Urinary bladder (tissue), 3 donors: ENCODE measurements at regions not wholly inside any gene's neighbourhood (a gene's known extent, or its start where the extent isn't known, plus 50 kb on each side); places are given as distances from the start of the nearest gene placed in this dataset.
"Not testable (repeated sequence)": the region's sequence is repeated elsewhere in the genome, so short reads cannot be mapped to it uniquely, and the experiment has no call there.

Experiments
- DNase-seq: peaks from one replicate; pipeline ENCODE4 v3.0.0-alpha.2; 2015; ENCODE audit errors: extremely low spot score
- H3K27ac ChIP-seq: one replicate; pipeline ENCODE4 v1.5.1; 2013; ENCODE audit warnings: low read depth, mild to moderate bottlenecking, moderate library complexity
- H3K36me3 ChIP-seq: one replicate; pipeline ENCODE4 v1.6.1; 2013; ENCODE audit warnings: mild to moderate bottlenecking, moderate library complexity; ENCODE audit not compliant: insufficient read depth
- H3K4me1 ChIP-seq: one replicate; pipeline ENCODE4 v1.6.1; 2013; ENCODE audit warnings: mild to moderate bottlenecking, moderate library complexity; ENCODE audit not compliant: insufficient read depth
- H3K4me3 ChIP-seq: one replicate; pipeline ENCODE4 v1.5.1; 2013; ENCODE audit warnings: low read depth, low read length
- WGBS: extraction: QIAGEN DNeasy Blood & Tissue Kit; methylation state at CpG from one replicate; pipeline ENCODE4 v1.1.7; 2013; 5-methylcytosine and 5-hydroxymethylcytosine counted together
- donor health status: healthy with polysubstance abuse.
- donor health status: healthy.

DNA sequence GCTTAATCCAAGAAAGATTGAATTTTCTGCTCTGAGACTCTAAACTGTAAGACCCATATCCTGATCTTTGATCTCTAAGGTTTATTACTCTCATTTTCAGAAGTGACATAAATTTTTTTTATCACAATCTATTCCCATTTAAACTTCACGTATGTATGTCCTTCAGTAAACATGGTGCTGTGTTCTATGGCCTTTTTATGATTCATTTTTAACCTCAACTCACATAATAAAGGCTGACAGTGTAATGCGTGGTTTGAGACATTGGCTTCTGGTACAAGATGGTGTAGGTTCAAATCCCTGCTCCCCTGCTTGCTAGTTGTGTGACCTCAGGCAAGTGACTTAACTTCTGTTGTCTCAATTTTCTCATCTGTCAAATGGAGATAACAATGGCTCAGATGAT, 306.0 kb upstream of the AADAT start:
- Histone ChIP-seq H3K36me3 (no peaks in the 10 kb centered on the region), H3K27ac (no peak overlapping the region), H3K4me3 (no peak overlapping the region), H3K4me1 (no peaks in the 10 kb centered on the region)
- WGBS: 80% methylated on average over 2 of the region's 2 CpGs
- DNase-seq: no peak

DNA sequence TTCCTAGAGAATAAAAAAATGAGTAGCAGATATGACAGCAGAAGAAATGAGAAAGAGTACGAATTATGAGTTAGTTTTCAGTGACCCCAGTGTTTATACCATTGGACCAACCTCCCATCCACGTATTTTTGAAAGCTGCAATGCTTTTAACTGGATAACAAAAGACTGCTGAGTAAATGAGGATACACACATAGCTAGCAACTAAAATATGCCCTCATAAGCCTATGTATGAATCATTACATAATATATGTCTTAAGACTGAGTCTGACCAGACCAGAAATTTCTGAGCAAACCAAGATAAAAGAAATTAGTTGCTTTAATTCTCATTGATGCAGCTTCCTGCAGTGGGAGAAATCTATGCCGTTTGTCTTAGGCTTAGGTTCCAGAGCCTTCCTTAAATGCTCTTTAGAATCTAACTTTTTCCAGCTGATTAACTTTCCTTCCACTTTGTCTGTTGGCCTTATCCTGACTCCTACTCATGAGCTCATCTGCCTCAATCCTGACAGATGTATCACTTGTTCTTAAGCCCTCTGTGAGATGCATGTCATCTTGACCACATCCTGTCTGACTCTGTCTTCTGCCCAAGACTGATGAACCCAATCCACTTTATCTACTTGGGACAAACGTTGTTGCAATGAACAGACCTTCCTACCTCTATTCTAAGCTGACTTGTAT, 301.4 kb upstream of the AADAT start:
- H3K4me3 ChIP-seq: no peak overlapping the region
- H3K4me1 ChIP-seq: no peaks in the 10 kb centered on the region
- WGBS: 40% methylated on average over 4 of the region's 4 CpGs
- no peak for DNase-seq
- H3K27ac ChIP-seq: no peak overlapping the region
- H3K36me3 ChIP-seq: no peaks in the 10 kb centered on the region

GRCh38 chr4:170389411-170389810, 299.7 kb upstream of the AADAT start:
- H3K4me1 ChIP-seq: no peaks in the 10 kb centered on the region
- H3K36me3 ChIP-seq: no peaks in the 10 kb centered on the region
- WGBS: 35% methylated on average over 5 of the region's 5 CpGs
- no peak overlapping the region for H3K4me3 ChIP-seq
- no peak overlapping the region for H3K27ac ChIP-seq
- no peak for DNase-seq

GRCh38 chr4:170388255-170388654, 298.5 kb upstream of the AADAT start:
- Histone ChIP-seq H3K27ac (no peak overlapping the region), H3K4me3 (no peak overlapping the region), H3K36me3 (no peaks in the 10 kb centered on the region), H3K4me1 (no peaks in the 10 kb centered on the region)
- DNase-seq: no peak
- WGBS: 76% methylated on average over 1 of the region's 1 CpG

DNA sequence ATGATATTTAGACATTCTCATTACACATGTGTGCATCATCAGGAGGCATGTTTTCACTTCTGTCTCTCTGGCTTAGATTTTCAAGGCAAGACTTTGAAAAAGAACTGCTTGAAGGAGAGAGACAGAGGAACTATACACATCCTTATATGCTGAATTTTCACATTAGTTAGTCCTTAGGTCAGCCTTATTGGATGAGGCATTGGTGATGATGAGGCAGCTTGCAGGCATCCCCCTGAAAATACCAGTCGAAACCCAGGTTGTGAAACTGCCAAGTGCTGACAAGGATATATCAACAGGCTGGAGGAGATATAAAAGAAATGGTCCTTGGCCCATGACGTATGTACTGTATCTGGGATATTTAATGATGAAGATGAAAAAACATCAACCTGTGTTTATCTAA, 297.2 kb upstream of the AADAT start:
- WGBS: 30% methylated on average over 2 of the region's 2 CpGs
- no peak overlapping the region for H3K27ac ChIP-seq
- H3K4me3 ChIP-seq: no peak overlapping the region
- no peak for DNase-seq
- no peaks in the 10 kb centered on the region for H3K36me3 ChIP-seq
- no peaks in the 10 kb centered on the region for H3K4me1 ChIP-seq

DNA sequence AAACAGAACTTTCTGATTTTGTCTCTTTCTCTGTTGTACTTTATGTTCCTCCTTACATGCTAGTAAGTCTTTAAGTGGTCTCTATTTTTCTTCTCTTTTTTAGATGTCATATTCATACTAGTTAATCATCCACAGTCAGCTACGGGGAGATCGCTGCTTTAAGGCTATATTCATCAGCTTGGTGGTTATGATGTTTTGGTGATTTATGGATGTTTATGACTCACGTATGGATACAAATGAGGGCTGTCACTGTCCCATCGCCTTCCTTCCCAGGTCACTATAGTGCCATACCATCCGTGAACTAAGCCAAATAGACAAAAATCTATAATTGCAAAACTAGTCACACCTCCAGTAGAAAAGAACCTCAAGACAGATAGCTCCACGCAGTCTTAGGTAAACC, 296.8 kb upstream of the AADAT start:
- H3K4me3 ChIP-seq: no peak overlapping the region
- 66% methylated on average over 6 of the region's 6 CpGs for WGBS

GRCh38 chr4:170374770-170375169, 285.0 kb upstream of the AADAT start:
- no peaks in the 10 kb centered on the region for H3K36me3 ChIP-seq
- DNase-seq: no peak
- WGBS: 83% methylated on average over 3 of the region's 3 CpGs
- H3K4me1 ChIP-seq: no peaks in the 10 kb centered on the region
- no peak overlapping the region for H3K4me3 ChIP-seq
- no peak overlapping the region for H3K27ac ChIP-seq

More for the DNA sequence above, 296.8 kb upstream of the AADAT start:
- no peak overlapping the region for H3K27ac ChIP-seq
- no peaks in the 10 kb centered on the region for H3K4me1 ChIP-seq
- DNase-seq: no peak
- no peaks in the 10 kb centered on the region for H3K36me3 ChIP-seq

GRCh38 chr4:170348945-170349344, 259.2 kb upstream of the AADAT start:
- Histone ChIP-seq H3K4me1 (no peaks in the 10 kb centered on the region), H3K36me3 (no peaks in the 10 kb centered on the region), H3K27ac (no peak overlapping the region), H3K4me3 (no peak overlapping the region)
- no peak for DNase-seq
- WGBS: 89% methylated on average over 2 of the region's 2 CpGs

DNA sequence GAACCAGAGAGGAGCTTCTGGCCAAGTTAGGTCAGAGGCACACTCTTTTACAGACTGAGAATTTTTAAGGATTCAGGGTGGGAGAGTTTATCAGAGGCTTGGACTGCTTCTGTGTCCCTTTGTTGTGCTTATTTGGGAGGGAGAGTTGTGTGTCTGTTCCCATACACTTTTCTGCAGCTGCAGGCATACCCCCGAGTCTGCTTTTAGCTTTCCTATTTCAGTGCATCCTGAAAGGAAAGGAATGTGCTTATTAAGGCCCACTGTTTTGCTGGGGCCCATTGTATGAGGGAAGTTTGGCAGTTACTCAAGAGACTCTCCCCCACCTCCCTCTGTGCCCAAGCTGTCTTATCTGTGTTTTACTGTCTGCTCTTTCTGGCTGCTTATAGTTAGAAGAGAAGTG, 257.4 kb upstream of the AADAT start:
- H3K36me3 ChIP-seq, H3K4me3 ChIP-seq, H3K27ac ChIP-seq, DNase-seq, H3K4me1 ChIP-seq: not testable (repeated sequence)
- 65% methylated on average over 1 of the region's 1 CpG for WGBS

GRCh38 chr4:170339522-170339921, 249.8 kb upstream of the AADAT start:
- H3K27ac ChIP-seq: no peak overlapping the region
- no peak overlapping the region for H3K4me3 ChIP-seq
- no peak for DNase-seq
- WGBS: 93% methylated on average over 2 of the region's 2 CpGs
- H3K4me1 ChIP-seq: no peaks in the 10 kb centered on the region
- H3K36me3 ChIP-seq: no peaks in the 10 kb centered on the region

DNA sequence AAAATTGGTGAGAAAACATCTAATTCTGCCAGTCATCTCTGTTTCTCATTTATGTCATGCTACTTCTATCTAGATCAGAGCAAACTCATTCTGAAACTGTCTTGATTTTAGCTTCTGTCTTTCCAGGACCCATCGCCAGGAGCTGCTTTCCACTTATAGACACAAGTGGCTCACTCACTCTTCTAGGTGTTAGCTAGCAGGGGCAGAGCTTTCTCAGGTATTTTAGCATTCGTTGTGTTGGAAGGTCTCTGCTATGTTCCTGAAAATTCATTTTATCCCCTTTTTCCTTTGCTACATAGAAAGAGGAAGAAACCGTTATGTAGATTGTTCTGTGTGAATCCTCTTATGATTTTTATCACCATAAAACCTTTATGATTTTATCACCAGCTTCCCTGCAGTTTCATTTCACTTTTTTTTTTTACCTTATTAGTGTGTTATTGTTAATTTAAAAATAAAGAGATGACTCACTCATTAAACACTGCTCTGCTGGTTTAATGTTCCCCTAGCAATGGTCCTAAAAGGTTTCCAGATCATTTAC, 246.6 kb upstream of the AADAT start:
- no peak for DNase-seq
- Histone ChIP-seq H3K27ac (no peak overlapping the region), H3K4me1 (no peaks in the 10 kb centered on the region), H3K4me3 (no peak overlapping the region), H3K36me3 (no peaks in the 10 kb centered on the region)
- 73% methylated on average over 3 of the region's 3 CpGs for WGBS

GRCh38 chr4:170325599-170325998, 235.8 kb upstream of the AADAT start:
- 65% methylated on average over 3 of the region's 3 CpGs for WGBS
- no peaks in the 10 kb centered on the region for H3K36me3 ChIP-seq
- H3K4me1 ChIP-seq: no peaks in the 10 kb centered on the region
- H3K27ac ChIP-seq: no peak overlapping the region
- DNase-seq: no peak
- H3K4me3 ChIP-seq: no peak overlapping the region

GRCh38 chr4:170323623-170324022, 233.9 kb upstream of the AADAT start:
- Histone ChIP-seq H3K4me1 (no peaks in the 10 kb centered on the region), H3K36me3 (no peaks in the 10 kb centered on the region), H3K27ac (no peak overlapping the region), H3K4me3 (no peak overlapping the region)
- DNase-seq: no peak
- WGBS: 61% methylated on average over 2 of the region's 2 CpGs

DNA sequence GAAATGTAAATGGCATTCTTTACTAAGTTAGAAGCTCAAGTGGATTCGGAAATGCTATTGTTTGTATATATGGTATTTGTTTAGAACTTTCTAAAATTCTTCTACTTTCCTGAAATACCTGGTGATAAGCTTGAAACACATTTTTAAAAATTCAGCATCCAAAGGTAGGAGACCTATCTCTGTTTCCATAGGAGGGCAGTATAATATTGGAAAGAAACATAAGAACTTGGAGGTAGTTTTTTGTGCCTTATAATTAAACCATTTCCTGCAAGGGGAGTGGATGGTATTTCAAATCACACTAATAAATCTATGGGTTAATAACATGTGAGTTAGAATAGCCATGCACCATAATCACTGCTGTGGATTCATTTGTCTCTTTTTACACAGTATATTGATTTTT, 217.4 kb upstream of the AADAT start:
- Histone ChIP-seq H3K36me3 (no peaks in the 10 kb centered on the region), H3K27ac (no peak overlapping the region), H3K4me1 (no peaks in the 10 kb centered on the region), H3K4me3 (no peak overlapping the region)
- 59% methylated on average over 1 of the region's 1 CpG for WGBS
- no peak for DNase-seq

DNA sequence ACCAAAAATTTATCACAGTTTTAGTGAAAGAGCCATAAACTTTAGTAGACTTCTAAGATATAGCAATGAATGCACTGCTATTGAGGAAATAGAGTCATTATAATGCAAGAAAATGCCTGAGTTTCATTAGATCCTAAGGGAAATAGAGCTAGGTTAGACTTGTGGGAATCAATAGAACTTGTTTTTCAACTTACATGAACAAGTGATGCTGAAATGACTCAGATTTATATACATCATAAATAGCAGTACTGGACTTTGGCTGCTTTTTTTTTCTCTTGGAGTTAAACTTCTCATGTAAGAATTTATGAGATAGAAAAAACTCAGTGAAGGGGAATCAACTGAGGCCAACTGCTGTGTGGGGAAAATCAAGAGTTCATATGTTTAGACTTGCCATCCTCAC, 216.5 kb upstream of the AADAT start:
- DNase-seq: no peak
- no peaks in the 10 kb centered on the region for H3K36me3 ChIP-seq
- H3K4me1 ChIP-seq: no peaks in the 10 kb centered on the region
- H3K27ac ChIP-seq: no peak overlapping the region
- no peak overlapping the region for H3K4me3 ChIP-seq
